HEK293 (cell line): ENCODE measurements at regions not wholly inside any gene's neighbourhood (a gene's known extent, or its start where the extent isn't known, plus 50 kb on each side); places are given as distances from the start of the nearest gene placed in this dataset.

Experiments
- EGR2 ChIP-seq: fragments of 450-650 bp; formaldehyde crosslinking; IDR thresholded peaks from 2 replicates; pipeline ENCODE4 v1.5.1; 2016; ENCODE audit warnings: low read depth, missing biosample characterization, missing genetic modification characterization
- HOXA7 ChIP-seq: sonication (generic); formaldehyde crosslinking; IDR thresholded peaks from 2 replicates; pipeline ENCODE4 v1.8.1; 2022; ENCODE audit warnings: missing genetic modification reagents, borderline replicate concordance
- ZBTB21 ChIP-seq: fragments of 450-650 bp; formaldehyde crosslinking; IDR thresholded peaks from 2 replicates; pipeline ENCODE4 v1.5.1; 2017; ENCODE audit warnings: missing biosample characterization, missing genetic modification characterization
- ZNF2 ChIP-seq: fragments of 450-650 bp; formaldehyde crosslinking; IDR thresholded peaks from 2 replicates; pipeline ENCODE4 v1.5.1; 2016; ENCODE audit warnings: missing biosample characterization, missing genetic modification characterization
- ZNF274 ChIP-seq, 2 experiments: fragments of 200-500 bp in 1 of 2; fragments of 450-650 bp in 1 of 2; sonication (Bioruptor generic) in 1 of 2; formaldehyde crosslinking in 1 of 2; IDR thresholded peaks; 2 replicates each; pipeline versions ENCODE4 v1.5.1 to v1.6.1; 2014 to 2016; ENCODE audit warnings: borderline replicate concordance in 1 of 2, inconsistent platforms in 1 of 2, low read length in 1 of 2, missing biosample characterization in 1 of 2, missing genetic modification characterization in 1 of 2
- ZNF394 ChIP-seq: fragments of 450-650 bp; formaldehyde crosslinking; IDR thresholded peaks from 2 replicates; pipeline ENCODE4 v1.5.1; 2016; ENCODE audit warnings: missing biosample characterization, missing genetic modification characterization, mild to moderate bottlenecking, moderate library complexity, borderline replicate concordance
- ZNF416 ChIP-seq: fragments of 450-650 bp; formaldehyde crosslinking; IDR thresholded peaks from 2 replicates; pipeline ENCODE4 v1.5.1; 2016; ENCODE audit warnings: missing biosample characterization, missing genetic modification characterization
- ZNF561 ChIP-seq: fragments of 450-650 bp; IDR thresholded peaks from 2 replicates; pipeline ENCODE4 v1.5.1; 2018; ENCODE audit warnings: missing biosample characterization, missing genetic modification characterization, borderline replicate concordance
- TF ChIP-seq, protein P1 (sequence below): fragments of 450-650 bp; formaldehyde crosslinking; IDR thresholded peaks from 2 replicates; pipeline ENCODE4 v1.5.1; 2016; ENCODE audit warnings: missing biosample characterization, missing genetic modification characterization
- TF ChIP-seq, protein P2 (sequence below): fragments of 450-650 bp; formaldehyde crosslinking; IDR thresholded peaks from 2 replicates; pipeline ENCODE4 v1.5.1; 2016; ENCODE audit warnings: missing biosample characterization, missing genetic modification characterization

DNA sequence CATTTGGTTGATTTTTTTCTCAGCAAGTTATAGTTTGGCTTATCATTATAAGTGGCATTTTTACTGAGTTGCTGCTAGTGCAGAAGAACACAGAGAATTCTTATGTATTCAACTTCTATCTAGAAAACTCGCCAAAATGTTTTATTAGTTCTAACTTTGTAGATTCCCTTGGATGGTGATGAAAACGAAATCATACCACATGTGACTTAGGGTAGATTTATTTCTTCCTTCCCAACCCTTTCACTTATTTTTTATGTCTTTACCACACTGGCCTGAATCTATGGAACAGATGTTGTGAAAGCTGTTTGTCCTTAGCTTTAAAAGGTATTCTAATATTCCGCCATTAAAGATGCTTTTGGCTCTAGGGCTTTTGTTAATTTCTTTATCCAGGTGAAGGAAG, 503.3 kb upstream of the CFAP20DC start:
- TF ChIP-seq, protein P1, sequence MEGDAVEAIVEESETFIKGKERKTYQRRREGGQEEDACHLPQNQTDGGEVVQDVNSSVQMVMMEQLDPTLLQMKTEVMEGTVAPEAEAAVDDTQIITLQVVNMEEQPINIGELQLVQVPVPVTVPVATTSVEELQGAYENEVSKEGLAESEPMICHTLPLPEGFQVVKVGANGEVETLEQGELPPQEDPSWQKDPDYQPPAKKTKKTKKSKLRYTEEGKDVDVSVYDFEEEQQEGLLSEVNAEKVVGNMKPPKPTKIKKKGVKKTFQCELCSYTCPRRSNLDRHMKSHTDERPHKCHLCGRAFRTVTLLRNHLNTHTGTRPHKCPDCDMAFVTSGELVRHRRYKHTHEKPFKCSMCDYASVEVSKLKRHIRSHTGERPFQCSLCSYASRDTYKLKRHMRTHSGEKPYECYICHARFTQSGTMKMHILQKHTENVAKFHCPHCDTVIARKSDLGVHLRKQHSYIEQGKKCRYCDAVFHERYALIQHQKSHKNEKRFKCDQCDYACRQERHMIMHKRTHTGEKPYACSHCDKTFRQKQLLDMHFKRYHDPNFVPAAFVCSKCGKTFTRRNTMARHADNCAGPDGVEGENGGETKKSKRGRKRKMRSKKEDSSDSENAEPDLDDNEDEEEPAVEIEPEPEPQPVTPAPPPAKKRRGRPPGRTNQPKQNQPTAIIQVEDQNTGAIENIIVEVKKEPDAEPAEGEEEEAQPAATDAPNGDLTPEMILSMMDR (tag by site-specific recombination): no peak
- TF ChIP-seq ZNF274 (IDR thresholded peaks at IDR 0.05; ENCODE audit: low read length) (no peak), ZNF274 (tag by site-specific recombination; IDR thresholded peaks at IDR 0.05; ENCODE audit: borderline replicate concordance) (no peak), EGR2 (no peak), ZNF2 (tag by site-specific recombination) (no peak), ZNF394 (no peak), ZNF561 (tag by site-specific recombination) (no peak), ZNF416 (tag by site-specific recombination) (no peak), HOXA7 (CRISPR knock-in tag) (no peak), ZBTB21 (no peak)
- TF ChIP-seq, protein P2, sequence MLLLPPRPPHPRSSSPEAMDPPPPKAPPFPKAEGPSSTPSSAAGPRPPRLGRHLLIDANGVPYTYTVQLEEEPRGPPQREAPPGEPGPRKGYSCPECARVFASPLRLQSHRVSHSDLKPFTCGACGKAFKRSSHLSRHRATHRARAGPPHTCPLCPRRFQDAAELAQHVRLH (tag by site-specific recombination): no peak
